ENCODE measurements at regions not wholly inside any gene's neighbourhood (a gene's known extent, or its start where the extent isn't known, plus 50 kb on each side); places are given as distances from the start of the nearest gene placed in this dataset.

- H3K9me3 ChIP-seq (ENCODE audit: low read length): no peaks in the 10 kb centered on the region
- CTCF ChIA-PET (ENCODE audit: unreplicated experiment): no interaction called here
- intact Hi-C loops (cut with micrococcal nuclease; ENCODE audit: unreplicated experiment): no loop called here
- no peaks in the 10 kb centered on the region for H4K20me1 ChIP-seq (ENCODE audit: insufficient read depth, low read length)
- no peak overlapping the region for H3K27ac ChIP-seq (ENCODE audit: low read depth, low read length, poor library complexity, severe bottlenecking)
- no peaks in the 10 kb centered on the region for H3K79me2 ChIP-seq (ENCODE audit: insufficient read depth, low read depth, low read length)
- no peaks in the 10 kb centered on the region for H3K9me2 ChIP-seq (ENCODE audit: insufficient read depth, low read length)
- no peak overlapping the region for H3K4me3 ChIP-seq (ENCODE audit: low read depth, low read length, poor library complexity, severe bottlenecking)
- TF ChIP-seq, protein P1, sequence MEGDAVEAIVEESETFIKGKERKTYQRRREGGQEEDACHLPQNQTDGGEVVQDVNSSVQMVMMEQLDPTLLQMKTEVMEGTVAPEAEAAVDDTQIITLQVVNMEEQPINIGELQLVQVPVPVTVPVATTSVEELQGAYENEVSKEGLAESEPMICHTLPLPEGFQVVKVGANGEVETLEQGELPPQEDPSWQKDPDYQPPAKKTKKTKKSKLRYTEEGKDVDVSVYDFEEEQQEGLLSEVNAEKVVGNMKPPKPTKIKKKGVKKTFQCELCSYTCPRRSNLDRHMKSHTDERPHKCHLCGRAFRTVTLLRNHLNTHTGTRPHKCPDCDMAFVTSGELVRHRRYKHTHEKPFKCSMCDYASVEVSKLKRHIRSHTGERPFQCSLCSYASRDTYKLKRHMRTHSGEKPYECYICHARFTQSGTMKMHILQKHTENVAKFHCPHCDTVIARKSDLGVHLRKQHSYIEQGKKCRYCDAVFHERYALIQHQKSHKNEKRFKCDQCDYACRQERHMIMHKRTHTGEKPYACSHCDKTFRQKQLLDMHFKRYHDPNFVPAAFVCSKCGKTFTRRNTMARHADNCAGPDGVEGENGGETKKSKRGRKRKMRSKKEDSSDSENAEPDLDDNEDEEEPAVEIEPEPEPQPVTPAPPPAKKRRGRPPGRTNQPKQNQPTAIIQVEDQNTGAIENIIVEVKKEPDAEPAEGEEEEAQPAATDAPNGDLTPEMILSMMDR (conservative IDR thresholded peaks at IDR 0.05; ENCODE audit: low read length): no peak
- no peak for TF ChIP-seq EZH2phosphoT487 (IDR thresholded peaks at IDR 0.05; ENCODE audit: borderline replicate concordance, low read depth, low read length)
- H3K4me1 ChIP-seq (ENCODE audit: insufficient read depth, low read length, poor library complexity, severe bottlenecking): no peaks in the 10 kb centered on the region
- H3K36me3 ChIP-seq (ENCODE audit: insufficient read depth, low read length): no peaks in the 10 kb centered on the region
- POLR2A ChIA-PET: interaction anchor here (0.6 to 1.4 kb wide), 3 partner anchors 15 to 392 kb away, joined by 3 read pairs; no protein-coding TSS in a partner anchor
- BruUV-seq (replicated peaks): no TSS peak
- no peak for DNase-seq (ENCODE audit: low spot score)
- no peak overlapping the region for H2AFZ ChIP-seq (ENCODE audit: low read length)
- no peak overlapping the region for H3K4me2 ChIP-seq (ENCODE audit: low read length)
Observed at GRCh38 chr11:130997278-130997677, 81.0 kb upstream of the SNX19 start.

DNA sequence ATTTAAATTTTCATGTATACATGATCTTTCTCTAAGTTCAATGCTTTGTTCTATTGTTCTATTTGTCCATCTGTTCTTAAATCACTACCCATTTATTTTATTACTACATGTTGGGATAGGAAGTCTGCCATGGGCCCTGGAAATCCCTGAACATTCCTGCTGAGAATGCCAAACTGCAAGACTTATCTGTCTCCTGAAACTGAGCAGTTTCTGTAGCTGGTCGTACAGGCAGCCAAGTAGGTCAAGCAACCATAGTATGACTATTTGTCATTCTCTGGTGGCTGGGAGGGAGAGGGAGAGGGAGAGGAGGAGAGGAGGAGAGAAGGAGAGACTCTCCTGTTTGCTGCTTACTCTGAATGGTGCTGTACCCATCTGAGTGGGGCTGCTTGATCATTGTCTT, 82.8 kb upstream of the SNX19 start:
- no peak overlapping the region for H2AFZ ChIP-seq (ENCODE audit: low read length)
- TF ChIP-seq, protein P1 (conservative IDR thresholded peaks at IDR 0.05; ENCODE audit: low read length): no peak
- TF ChIP-seq EZH2phosphoT487 (IDR thresholded peaks at IDR 0.05; ENCODE audit: borderline replicate concordance, low read depth, low read length): no peak
- no peak for DNase-seq (ENCODE audit: low spot score)
- no peaks in the 10 kb centered on the region for H3K36me3 ChIP-seq (ENCODE audit: insufficient read depth, low read length)
- H3K79me2 ChIP-seq (ENCODE audit: insufficient read depth, low read depth, low read length): no peaks in the 10 kb centered on the region
- no peak overlapping the region for H3K27ac ChIP-seq (ENCODE audit: low read depth, low read length, poor library complexity, severe bottlenecking)
- no peak overlapping the region for H3K4me3 ChIP-seq (ENCODE audit: low read depth, low read length, poor library complexity, severe bottlenecking)
- CTCF ChIA-PET (ENCODE audit: unreplicated experiment): no interaction called here
- no peak overlapping the region for H3K4me2 ChIP-seq (ENCODE audit: low read length)
- H3K9me2 ChIP-seq (ENCODE audit: insufficient read depth, low read length): no peaks in the 10 kb centered on the region
- H4K20me1 ChIP-seq (ENCODE audit: insufficient read depth, low read length): no peaks in the 10 kb centered on the region
- no peaks in the 10 kb centered on the region for H3K9me3 ChIP-seq (ENCODE audit: low read length)
- intact Hi-C loops (cut with micrococcal nuclease; ENCODE audit: unreplicated experiment): no loop called here
- H3K4me1 ChIP-seq (ENCODE audit: insufficient read depth, low read length, poor library complexity, severe bottlenecking): no peaks in the 10 kb centered on the region
- POLR2A ChIA-PET: no interaction called here
- no TSS peak for BruUV-seq (replicated peaks)

GRCh38 chr11:130999992-131000770, 83.9 kb upstream of the SNX19 start:
- CTCF ChIA-PET (ENCODE audit: unreplicated experiment): no interaction called here
- Histone ChIP-seq H3K9me2 (ENCODE audit: insufficient read depth, low read length) (no peaks in the 10 kb centered on the region), H4K20me1 (ENCODE audit: insufficient read depth, low read length) (no peaks in the 10 kb centered on the region), H3K4me2 (ENCODE audit: low read length) (no peak overlapping the region), H3K79me2 (ENCODE audit: insufficient read depth, low read depth, low read length) (no peaks in the 10 kb centered on the region), H3K36me3 (ENCODE audit: insufficient read depth, low read length) (no peaks in the 10 kb centered on the region), H3K9me3 (ENCODE audit: low read length) (no peaks in the 10 kb centered on the region), H3K27ac (ENCODE audit: low read depth, low read length, poor library complexity, severe bottlenecking) (no peak overlapping the region), H3K4me1 (ENCODE audit: insufficient read depth, low read length, poor library complexity, severe bottlenecking) (no peaks in the 10 kb centered on the region), H3K4me3 (ENCODE audit: low read depth, low read length, poor library complexity, severe bottlenecking) (no peak overlapping the region), H2AFZ (ENCODE audit: low read length) (no peak overlapping the region)
- no TSS peak for BruUV-seq (replicated peaks)
- no peak for DNase-seq (ENCODE audit: low spot score)
- TF ChIP-seq, protein P1 (conservative IDR thresholded peaks at IDR 0.05; ENCODE audit: low read length): no peak
- no peak for TF ChIP-seq EZH2phosphoT487 (IDR thresholded peaks at IDR 0.05; ENCODE audit: borderline replicate concordance, low read depth, low read length)
- intact Hi-C loops (cut with micrococcal nuclease; ENCODE audit: unreplicated experiment): no loop called here
- POLR2A ChIA-PET: no interaction called here
